Hepatic stellate cell (primary cell): ENCODE measurements at regions not wholly inside any gene's neighbourhood (a gene's known extent, or its start where the extent isn't known, plus 50 kb on each side); places are given as distances from the start of the nearest gene placed in this dataset.

Source experiments
- DNase-seq: peaks from one replicate; pipeline ENCODE4 v3.0.0; 2011; ENCODE audit warnings: low spot score

GRCh38 chr13:82358284-82358683 lies 1524.0 kb downstream of the SLITRK1 start:
- no peak for DNase-seq

- DNase-seq: no peak
Observed at GRCh38 chr13:82356667-82357410, 1525.4 kb downstream of the SLITRK1 start.

GRCh38 chr13:82344867-82345266 lies 1537.4 kb downstream of the SLITRK1 start:
- DNase-seq: no peak

- no peak for DNase-seq
Observed at GRCh38 chr13:82341116-82341515, 1541.2 kb downstream of the SLITRK1 start.

GRCh38 chr13:82330499-82330898 lies 1551.8 kb downstream of the SLITRK1 start:
- DNase-seq: no peak

- DNase-seq: no peak
Observed at GRCh38 chr13:82323101-82323500, 1559.2 kb downstream of the SLITRK1 start.

- DNase-seq: no peak
Observed at GRCh38 chr13:82305588-82305987, 1576.7 kb downstream of the SLITRK1 start.

- DNase-seq: no peak
Observed at GRCh38 chr13:82298106-82298505, 1584.2 kb downstream of the SLITRK1 start.

GRCh38 chr13:82294226-82294625 lies 1588.0 kb downstream of the SLITRK1 start:
- no peak for DNase-seq

GRCh38 chr13:82292334-82292733 lies 1589.9 kb downstream of the SLITRK1 start:
- DNase-seq: no peak

GRCh38 chr13:82291852-82292251 lies 1590.4 kb downstream of the SLITRK1 start:
- no peak for DNase-seq

GRCh38 chr13:82275644-82276043 lies 1606.6 kb downstream of the SLITRK1 start:
- no peak for DNase-seq

GRCh38 chr13:82259284-82259683 lies 1623.0 kb downstream of the SLITRK1 start:
- no peak for DNase-seq

GRCh38 chr13:82257790-82258507 lies 1624.3 kb downstream of the SLITRK1 start:
- no peak for DNase-seq

- no peak for DNase-seq
Observed at GRCh38 chr13:82248762-82249161, 1633.5 kb downstream of the SLITRK1 start.

- no peak for DNase-seq
Observed at GRCh38 chr13:82245860-82246259, 1636.4 kb downstream of the SLITRK1 start.

- no peak for DNase-seq
Observed at GRCh38 chr13:82224806-82225205, 1657.5 kb downstream of the SLITRK1 start.

GRCh38 chr13:82221621-82222020 lies 1660.7 kb downstream of the SLITRK1 start:
- no peak for DNase-seq

GRCh38 chr13:82220641-82221040 lies 1661.6 kb downstream of the SLITRK1 start:
- DNase-seq: no peak

GRCh38 chr13:82216165-82216564 lies 1666.1 kb downstream of the SLITRK1 start:
- DNase-seq: no peak

- no peak for DNase-seq
Observed at GRCh38 chr13:82214341-82214740, 1667.9 kb downstream of the SLITRK1 start.

GRCh38 chr13:82206241-82206640 lies 1676.0 kb downstream of the SLITRK1 start:
- DNase-seq: no peak

- DNase-seq: no peak
Observed at GRCh38 chr13:82202398-82202797, 1679.9 kb downstream of the SLITRK1 start.

GRCh38 chr13:82196087-82196486 lies 1686.2 kb downstream of the SLITRK1 start:
- no peak for DNase-seq
